RPMI8226 (cell line): ENCODE measurements at regions not wholly inside any gene's neighbourhood (a gene's known extent, or its start where the extent isn't known, plus 50 kb on each side); places are given as distances from the start of the nearest gene placed in this dataset.

Experiments used
- DNase-seq: peaks from one replicate; pipeline ENCODE4 v3.0.0-alpha.2; 2015

DNA sequence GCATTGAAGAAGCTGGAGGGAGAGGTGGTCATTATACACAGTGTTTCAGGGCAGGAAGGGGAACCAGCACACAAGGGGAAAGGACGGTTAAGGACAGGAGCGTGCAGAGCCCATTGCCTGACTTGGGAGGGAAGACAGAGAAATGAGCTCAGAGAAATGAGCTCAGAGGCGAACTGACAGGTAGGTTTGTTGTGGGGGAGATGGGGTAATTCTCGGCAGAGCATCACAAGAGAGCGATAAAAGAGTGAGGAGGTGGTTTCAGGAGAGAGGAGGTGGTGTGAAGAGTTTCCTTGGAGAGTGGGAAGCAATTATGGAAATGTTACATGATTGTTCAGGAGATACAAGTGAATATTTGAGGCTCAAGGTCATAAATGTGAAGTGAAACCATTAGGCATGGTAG, 61.0 kb downstream of the MRGPRX1 start:
- DNase-seq: no peak

DNA sequence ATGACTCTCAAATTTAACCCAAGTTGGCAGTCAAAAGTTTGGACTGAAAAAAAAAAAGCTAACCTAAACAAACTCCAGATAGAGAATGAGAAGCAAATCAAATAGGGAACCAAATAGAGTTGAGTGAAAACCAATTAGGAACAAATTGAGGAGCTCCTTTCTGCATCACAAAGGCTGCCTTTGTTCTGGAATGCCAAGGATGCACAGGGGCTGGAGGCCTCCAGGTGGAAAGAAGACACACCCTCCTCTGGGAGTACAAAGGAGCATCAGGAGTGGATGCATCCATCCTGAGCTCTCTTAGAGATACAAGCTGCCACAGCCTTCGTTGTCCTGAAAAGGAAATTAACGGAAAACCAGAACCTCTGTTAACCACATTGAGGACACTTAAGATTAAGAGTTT, 73.3 kb downstream of the MRGPRX1 start:
- no peak for DNase-seq

DNA sequence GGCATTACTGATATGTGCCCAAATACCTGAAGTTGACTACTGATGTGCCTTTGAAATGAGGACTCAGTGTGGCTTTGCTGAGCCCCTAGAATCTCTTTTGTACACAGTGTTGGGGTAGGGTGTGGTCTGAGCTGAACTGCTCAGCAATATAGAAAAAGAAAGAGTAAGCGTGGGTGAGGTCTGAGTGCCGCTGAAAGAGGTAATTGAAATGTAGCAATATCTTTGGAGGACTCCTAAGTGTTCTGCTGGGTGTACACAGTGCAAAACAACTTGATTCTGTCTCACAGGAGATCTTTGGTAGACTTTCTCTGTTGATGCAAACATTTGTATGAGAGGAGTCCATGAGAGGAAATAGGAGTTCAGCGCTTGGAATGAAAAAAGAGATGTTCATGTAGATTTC, 73.7 kb upstream of the PTPN5 start:
- DNase-seq: no peak

- peak; percentile 27 for DNase-seq
These were observed 61.6 kb upstream of the PTPN5 start for GRCh38 chr11:18853086-18853720.

- DNase-seq: no peak
These were observed 57.8 kb upstream of the PTPN5 start for GRCh38 chr11:18849406-18849805.

- DNase-seq: peak; percentile 16
These were observed 53.3 kb upstream of the PTPN5 start for GRCh38 chr11:18844753-18845367.
